ENCODE measurements at regions not wholly inside any gene's neighbourhood (a gene's known extent, or its start where the extent isn't known, plus 50 kb on each side); places are given as distances from the start of the nearest gene placed in this dataset.
"Not testable (repeated sequence)": the region's sequence is repeated elsewhere in the genome, so short reads cannot be mapped to it uniquely, and the experiment has no call there.

DNA sequence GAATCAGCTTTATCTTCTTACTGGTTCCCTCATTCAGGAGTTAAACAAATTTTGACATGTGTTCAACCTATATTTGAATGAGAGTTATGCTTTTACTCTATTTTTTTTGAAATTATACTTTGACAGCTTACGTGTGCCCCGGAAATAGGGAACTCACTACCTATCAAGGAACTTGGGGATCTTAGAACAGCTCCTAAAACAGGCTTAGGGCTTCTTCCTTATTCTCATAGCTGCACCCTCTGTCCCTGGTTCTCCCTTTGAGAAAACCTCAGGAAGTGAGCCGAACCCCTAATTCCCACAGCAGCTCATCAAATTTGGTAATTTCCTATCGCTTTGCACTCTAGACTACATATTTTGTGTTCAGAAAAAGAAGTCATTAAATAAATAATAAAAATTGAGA lies 81.2 kb upstream of the RUNX3 start:
- no peak for DNase-seq
- TF ChIP-seq GATA1 (IDR thresholded peaks at IDR 0.05; ENCODE audit: low read depth, low read length) = no peak
- no peak for TF ChIP-seq POLR2A (IDR thresholded peaks at IDR 0.05; ENCODE audit: low read length)

DNA sequence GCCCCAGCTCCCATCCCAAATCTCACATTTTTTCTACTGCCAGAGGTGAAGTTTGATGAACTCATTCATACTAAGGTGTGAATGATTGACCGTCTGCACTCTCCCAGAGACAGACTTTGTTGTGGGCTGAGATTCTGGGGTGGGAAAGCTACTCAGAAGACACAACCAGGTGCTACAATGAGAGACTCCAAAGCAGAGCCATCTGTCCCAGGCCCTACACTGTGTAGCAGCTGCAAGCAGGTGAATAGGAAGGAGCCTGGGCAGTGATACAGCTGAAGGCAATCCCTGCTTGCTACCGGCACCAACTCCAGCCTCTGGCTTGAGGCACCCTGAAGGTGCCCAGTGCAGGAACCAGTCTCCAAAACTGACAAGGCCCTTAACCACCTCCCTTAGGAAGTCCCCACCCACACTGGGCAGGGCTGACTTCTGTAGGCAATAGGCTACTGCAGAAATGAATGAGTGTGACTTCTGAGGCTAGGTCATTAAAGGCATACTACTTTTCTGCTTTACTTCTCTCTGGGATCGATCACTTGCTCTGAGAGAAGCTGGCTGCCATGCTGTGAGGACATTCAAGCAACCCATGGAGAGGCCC lies 79.7 kb upstream of the RUNX3 start:
- no peak for TF ChIP-seq POLR2A (IDR thresholded peaks at IDR 0.05; ENCODE audit: low read length)
- TF ChIP-seq GATA1 (IDR thresholded peaks at IDR 0.05; ENCODE audit: low read depth, low read length) = no peak
- DNase-seq = no peak

- TF ChIP-seq POLR2A (IDR thresholded peaks at IDR 0.05; ENCODE audit: low read length) = no peak
- no peak for TF ChIP-seq GATA1 (IDR thresholded peaks at IDR 0.05; ENCODE audit: low read depth, low read length)
- DNase-seq = no peak
Measured at GRCh38 chr1:25008192-25008485, 78.1 kb upstream of the RUNX3 start.

DNA sequence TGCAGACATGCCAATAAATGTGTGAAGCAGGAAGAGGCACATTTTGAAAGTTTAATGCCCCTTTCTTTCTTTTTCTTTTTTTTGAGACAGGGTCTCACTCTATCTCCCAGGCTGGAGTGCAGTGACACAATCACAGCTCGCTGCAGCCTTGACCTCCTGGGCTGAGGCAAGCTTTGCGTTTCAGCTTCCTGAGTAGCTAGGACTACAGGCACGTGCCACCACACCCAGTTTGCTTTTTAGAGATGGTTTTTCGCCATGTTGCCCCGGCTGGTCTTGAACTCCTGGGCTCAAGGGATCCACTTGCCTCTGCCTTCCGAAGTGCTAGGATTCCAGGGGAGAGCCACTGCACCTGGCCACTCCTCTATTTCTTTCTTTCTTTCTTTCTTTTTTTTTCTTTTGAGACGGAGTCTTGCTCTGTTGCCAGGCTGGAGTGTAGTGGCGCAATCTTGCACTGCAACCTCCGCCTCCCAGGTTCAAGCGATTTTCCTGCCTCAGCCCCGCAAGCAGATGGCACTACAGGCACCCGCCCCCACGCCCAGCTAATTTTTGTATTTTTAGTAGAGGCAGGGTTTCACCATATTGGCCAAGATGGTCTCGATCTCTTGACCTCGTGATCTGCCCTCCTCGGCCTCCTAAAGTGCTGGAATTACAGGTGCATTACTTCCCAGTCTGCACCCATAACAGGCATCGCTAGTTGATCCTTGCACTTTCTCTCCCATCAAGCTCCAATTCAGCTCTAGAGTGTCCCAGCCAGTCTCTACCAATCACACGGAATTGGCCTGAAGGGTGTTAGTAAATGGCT lies 77.5 kb upstream of the RUNX3 start:
- DNase-seq = not testable (repeated sequence)

DNA sequence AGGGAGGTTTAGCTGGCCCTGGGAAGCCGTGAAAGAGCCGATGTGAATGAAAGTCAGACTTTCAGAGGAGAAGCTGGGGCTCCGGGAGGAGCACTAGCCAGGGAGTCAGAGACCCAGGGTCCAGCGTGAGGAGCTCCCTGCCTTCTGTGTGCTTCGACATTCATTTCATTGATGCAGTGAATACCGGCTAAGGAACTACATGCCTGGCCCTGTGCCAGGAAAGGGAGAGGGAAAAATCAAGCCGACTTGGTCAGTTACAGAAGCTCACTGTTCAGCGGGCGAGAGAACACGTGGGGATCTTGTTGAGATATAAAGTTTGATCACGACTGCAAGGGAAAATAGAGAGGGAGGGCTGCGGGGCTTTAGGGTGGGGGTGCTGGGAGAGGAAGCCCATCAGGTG lies 76.7 kb upstream of the RUNX3 start:
- TF ChIP-seq GATA1 (IDR thresholded peaks at IDR 0.05; ENCODE audit: low read depth, low read length) (no peak), POLR2A (IDR thresholded peaks at IDR 0.05; ENCODE audit: low read length) (no peak)
- DNase-seq = no peak

- TF ChIP-seq GATA1 (IDR thresholded peaks at IDR 0.05; ENCODE audit: low read depth, low read length) (no peak), POLR2A (IDR thresholded peaks at IDR 0.05; ENCODE audit: low read length) (no peak)
- DNase-seq = no peak
Measured at GRCh38 chr1:25004355-25004754, 74.3 kb upstream of the RUNX3 start.

GRCh38 chr1:25003457-25004190 lies 73.5 kb upstream of the RUNX3 start:
- TF ChIP-seq GATA1 (IDR thresholded peaks at IDR 0.05; ENCODE audit: low read depth, low read length) (no peak), POLR2A (IDR thresholded peaks at IDR 0.05; ENCODE audit: low read length) (no peak)

DNA sequence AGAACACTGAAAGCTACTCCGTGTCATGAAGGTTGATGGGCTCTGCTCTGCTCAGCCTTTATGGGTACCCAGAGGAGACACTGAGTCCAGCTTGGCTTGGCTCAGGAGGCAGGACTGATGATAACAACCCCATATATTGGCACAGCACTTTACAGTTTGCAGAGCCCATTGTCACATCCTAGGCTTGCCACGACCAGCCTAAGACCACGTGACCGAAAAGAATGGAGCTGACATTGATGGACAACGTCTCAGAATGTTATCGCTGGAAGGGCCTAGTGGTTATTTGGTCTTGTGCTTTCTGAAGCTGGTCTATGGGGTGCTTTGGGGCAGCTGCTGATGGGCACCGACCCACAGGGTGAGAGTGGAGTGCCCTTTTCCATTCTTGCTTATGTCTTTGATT lies 72.9 kb upstream of the RUNX3 start:
- TF ChIP-seq GATA1 (IDR thresholded peaks at IDR 0.05; ENCODE audit: low read depth, low read length) = no peak
- no peak for DNase-seq

More at GRCh38 chr1:25003457-25004190, 73.5 kb upstream of the RUNX3 start:
- no peak for DNase-seq

- no peak for DNase-seq
- no peak for TF ChIP-seq POLR2A (IDR thresholded peaks at IDR 0.05; ENCODE audit: low read length)
Measured at GRCh38 chr1:25001125-25001915, 71.2 kb upstream of the RUNX3 start.

DNA sequence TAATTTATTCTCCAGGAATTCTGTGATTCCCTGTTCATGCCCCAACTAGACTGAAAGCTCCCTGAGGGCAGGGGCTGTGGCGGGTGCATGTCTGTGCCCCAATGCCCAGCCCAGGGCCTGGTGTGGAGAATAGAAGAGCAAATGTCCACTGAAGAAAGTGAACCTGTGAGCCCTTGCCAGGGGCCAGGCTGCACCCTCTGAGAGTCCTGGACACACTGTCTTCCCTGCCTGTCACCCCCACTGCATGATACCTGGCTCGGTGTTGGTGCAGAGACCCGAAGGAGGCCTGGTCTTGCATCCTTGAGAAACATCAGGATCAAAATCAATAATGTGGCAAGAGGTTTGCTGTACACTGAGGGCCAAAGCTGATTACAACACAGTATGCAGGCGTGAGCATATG lies 69.8 kb upstream of the RUNX3 start:
- DNase-seq = no peak
- no peak for TF ChIP-seq POLR2A (IDR thresholded peaks at IDR 0.05; ENCODE audit: low read length)
- no peak for TF ChIP-seq GATA1 (IDR thresholded peaks at IDR 0.05; ENCODE audit: low read depth, low read length)

DNA sequence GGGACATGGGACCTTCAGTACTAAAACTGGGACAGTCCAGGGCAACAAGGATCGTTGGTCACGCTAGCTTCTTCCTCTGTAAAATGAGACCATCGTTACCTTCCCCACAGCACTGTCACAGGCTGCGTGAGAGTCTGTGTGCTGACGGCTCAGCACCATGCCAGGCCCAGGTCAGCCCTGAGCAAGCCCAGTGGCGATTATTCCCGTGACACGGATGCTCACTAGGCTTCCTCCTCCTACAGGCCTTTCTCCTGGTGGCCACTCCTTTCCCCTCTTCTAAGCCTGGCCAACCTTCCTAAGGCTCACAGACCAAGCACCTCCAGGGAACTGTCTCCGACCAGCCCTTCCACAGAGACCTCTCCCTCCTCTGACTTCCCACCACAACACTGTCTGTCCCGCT lies 69.3 kb upstream of the RUNX3 start:
- DNase-seq = no peak
- no peak for TF ChIP-seq GATA1 (IDR thresholded peaks at IDR 0.05; ENCODE audit: low read depth, low read length)
- TF ChIP-seq POLR2A (IDR thresholded peaks at IDR 0.05; ENCODE audit: low read length) = no peak

DNA sequence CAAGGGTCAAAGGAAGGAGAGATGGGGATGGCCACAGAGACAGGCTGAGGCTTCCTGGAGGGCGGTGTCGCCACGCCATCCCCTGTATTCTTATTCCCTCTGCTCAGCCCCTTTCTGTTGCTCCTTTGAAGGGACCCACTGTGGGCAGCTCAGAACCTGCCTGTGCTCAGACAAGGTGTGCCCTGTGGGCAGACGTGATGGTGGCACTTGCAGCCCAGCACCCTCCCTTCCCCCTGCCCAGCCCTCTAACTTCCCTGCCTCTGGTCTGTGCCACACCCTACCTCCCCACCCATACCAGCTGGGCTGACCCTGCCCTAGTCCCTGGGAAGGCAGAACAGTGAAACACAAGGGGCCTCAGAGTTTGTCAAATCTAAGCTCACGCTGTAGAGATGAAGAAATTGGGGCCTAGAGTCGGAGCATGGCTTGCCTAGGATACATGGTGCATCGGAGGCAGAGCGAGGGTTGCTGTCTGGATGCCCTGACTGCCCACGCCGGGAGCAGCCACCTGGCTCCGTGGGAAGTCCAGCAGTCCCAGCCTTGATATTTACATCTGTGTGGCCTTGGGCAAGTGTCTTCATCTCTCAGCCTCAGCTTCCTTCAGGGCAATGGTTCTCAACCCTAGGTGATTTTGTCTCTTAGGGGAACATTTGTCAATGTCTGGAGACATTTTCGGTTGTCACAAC lies 68.6 kb upstream of the RUNX3 start:
- TF ChIP-seq POLR2A (IDR thresholded peaks at IDR 0.05; ENCODE audit: low read length) (no peak), GATA1 (IDR thresholded peaks at IDR 0.05; ENCODE audit: low read depth, low read length) (no peak)

GRCh38 chr1:24996983-24997893 lies 67.2 kb upstream of the RUNX3 start:
- DNase-seq = no peak
- TF ChIP-seq POLR2A (IDR thresholded peaks at IDR 0.05; ENCODE audit: low read length) = no peak
- TF ChIP-seq GATA1 (IDR thresholded peaks at IDR 0.05; ENCODE audit: low read depth, low read length) = no peak

More for the DNA sequence above, 68.6 kb upstream of the RUNX3 start:
- no peak for DNase-seq
